KBM-7 (cell line): ENCODE measurements at regions not wholly inside any gene's neighbourhood (a gene's known extent, or its start where the extent isn't known, plus 50 kb on each side); places are given as distances from the start of the nearest gene placed in this dataset.

ENCODE experiments used
- DNase-seq: peaks from one replicate; pipeline ENCODE4 v3.0.0-alpha.2; 2015
- in situ Hi-C: fragments of 300-500 bp; cut with MboI; formaldehyde crosslinking; loops from 2 replicates; pipeline ENCODE4 v1.14.3; 2020; ENCODE audit warnings: low sequenced_read_pairs, low pct_unique_long_range_greater_than_20kb, mixed read lengths

GRCh38 chr12:107570721-107571120, 114.9 kb upstream of the PWP1 start:
- in situ Hi-C loops = no loop called here
- no peak for DNase-seq

- DNase-seq = no peak
- in situ Hi-C loops = no loop called here
Observed at GRCh38 chr12:107571492-107571891, 114.1 kb upstream of the PWP1 start.

- in situ Hi-C loops = no loop called here
- DNase-seq = no peak
Observed at GRCh38 chr12:107574691-107575090, 110.9 kb upstream of the PWP1 start.

GRCh38 chr12:107580750-107581618, 104.6 kb upstream of the PWP1 start:
- in situ Hi-C loops = no loop called here
- DNase-seq = no peak

- in situ Hi-C loops = no loop called here
- no peak for DNase-seq
Observed at GRCh38 chr12:107581619-107582015, 104.0 kb upstream of the PWP1 start.

- no peak for DNase-seq
- in situ Hi-C loops = no loop called here
Observed at GRCh38 chr12:107583551-107583950, 102.0 kb upstream of the PWP1 start.

GRCh38 chr12:107584563-107584962, 101.0 kb upstream of the PWP1 start:
- no peak for DNase-seq
- in situ Hi-C loops = no loop called here

GRCh38 chr12:107586256-107586970, 99.2 kb upstream of the PWP1 start:
- DNase-seq = no peak
- in situ Hi-C loops = no loop called here

GRCh38 chr12:107590413-107590812, 95.2 kb upstream of the PWP1 start:
- in situ Hi-C loops = no loop called here
- DNase-seq = no peak

GRCh38 chr12:107590814-107591375, 94.7 kb upstream of the PWP1 start:
- in situ Hi-C loops = no loop called here
- no peak for DNase-seq

GRCh38 chr12:107593713-107594381, 91.8 kb upstream of the PWP1 start:
- peak; percentile 15 for DNase-seq
- in situ Hi-C loops = no loop called here

- no peak for DNase-seq
- in situ Hi-C loops = no loop called here
Observed at GRCh38 chr12:107594995-107595394, 90.6 kb upstream of the PWP1 start.

GRCh38 chr12:107597695-107598410, 87.7 kb upstream of the PWP1 start:
- no peak for DNase-seq
- in situ Hi-C loops = no loop called here

- in situ Hi-C loops = no loop called here
- no peak for DNase-seq
Observed at GRCh38 chr12:107598906-107599305, 86.7 kb upstream of the PWP1 start.

GRCh38 chr12:107600581-107601144, 84.9 kb upstream of the PWP1 start:
- in situ Hi-C loops = no loop called here
- no peak for DNase-seq

- DNase-seq = no peak
- in situ Hi-C loops = no loop called here
Observed at GRCh38 chr12:107602446-107602845, 83.2 kb upstream of the PWP1 start.

- in situ Hi-C loops = no loop called here
Observed at GRCh38 chr12:107605293-107605692, 80.3 kb upstream of the PWP1 start.

GRCh38 chr12:107607464-107608392, 77.9 kb upstream of the PWP1 start:
- in situ Hi-C loops = no loop called here
- DNase-seq = peak; percentile 57

More at GRCh38 chr12:107605293-107605692, 80.3 kb upstream of the PWP1 start:
- DNase-seq = no peak
